Activated CD4-positive, alpha-beta T cell treated with anti-CD3 and anti-CD28 coated beads, Interleukin-2, amount 10 ng/mL, durations not matched to agents 24 days and 14 days (primary cell): ENCODE measurements at regions not wholly inside any gene's neighbourhood (a gene's known extent, or its start where the extent isn't known, plus 50 kb on each side); places are given as distances from the start of the nearest gene placed in this dataset.

Source experiments
- DNase-seq: peaks from one replicate; pipeline ENCODE4 v3.0.0; 2022
- H3K27ac Mint-ChIP-seq: one replicate; pipeline ENCODE4 v1.8.0; 2022; ENCODE audit warnings: mild to moderate bottlenecking, mixed read lengths
- H3K27me3 Mint-ChIP-seq: one replicate; pipeline ENCODE4 v1.8.0; 2022; ENCODE audit warnings: mixed read lengths
- H3K36me3 Mint-ChIP-seq: one replicate; pipeline ENCODE4 v1.8.0; 2022; ENCODE audit warnings: low read depth, mild to moderate bottlenecking, mixed read lengths
- H3K4me1 Mint-ChIP-seq: one replicate; pipeline ENCODE4 v1.8.0; 2021; ENCODE audit warnings: mixed read lengths
- H3K4me3 Mint-ChIP-seq: one replicate; pipeline ENCODE4 v1.8.0; 2022; ENCODE audit warnings: mild to moderate bottlenecking, moderate library complexity, mixed read lengths
- H3K9me3 Mint-ChIP-seq: one replicate; pipeline ENCODE4 v1.8.0; 2021; ENCODE audit warnings: mixed read lengths
- intact Hi-C: fragments of 100-400 bp; cut with micrococcal nuclease; formaldehyde crosslinking; loops from one replicate; pipeline ENCODE4 v1.15.1; 2023

GRCh38 chr13:63693696-63694095 is 2278.0 kb upstream of the PCDH20 start:
- Mint-ChIP-seq H3K27ac (no peak overlapping the region), H3K36me3 (no peaks in the 10 kb centered on the region)
- intact Hi-C loops, result no loop called here

DNA sequence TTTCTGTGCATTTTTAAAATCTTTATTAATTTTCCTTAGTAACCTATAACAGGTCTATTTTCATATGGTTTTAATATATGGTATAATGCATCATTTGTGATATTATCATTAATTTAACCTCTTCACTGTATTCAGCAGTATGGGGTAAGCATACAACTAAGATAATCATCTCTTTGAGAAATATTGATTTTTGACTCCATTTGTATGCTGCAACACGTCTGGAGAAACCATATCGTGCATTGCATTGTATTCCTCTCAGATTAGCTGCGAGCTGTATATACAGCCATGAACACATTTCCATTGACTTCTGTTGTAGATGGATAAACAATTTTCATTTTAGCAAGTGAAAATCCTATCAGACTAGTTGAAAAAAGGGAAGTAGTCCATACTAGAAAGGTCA is 2275.8 kb upstream of the PCDH20 start:
- Mint-ChIP-seq H3K4me1 (no peaks in the 10 kb centered on the region), H3K36me3 (no peaks in the 10 kb centered on the region), H3K27ac (no peak overlapping the region), H3K27me3 (no peaks in the 10 kb centered on the region), H3K4me3 (no peak overlapping the region), H3K9me3 (peaks cover 8% of the 10 kb centered on the region)
- DNase-seq, result no peak
- intact Hi-C loops, result no loop called here

More at GRCh38 chr13:63693696-63694095, 2278.0 kb upstream of the PCDH20 start:
- Mint-ChIP-seq H3K4me3 (no peak overlapping the region), H3K4me1 (no peaks in the 10 kb centered on the region), H3K27me3 (no peaks in the 10 kb centered on the region), H3K9me3 (peaks cover 3% of the 10 kb centered on the region)
- no peak for DNase-seq

GRCh38 chr13:63690672-63691071 is 2275.0 kb upstream of the PCDH20 start:
- intact Hi-C loops, result no loop called here
- no peak overlapping the region for H3K27ac Mint-ChIP-seq
- H3K36me3 Mint-ChIP-seq, result no peaks in the 10 kb centered on the region
- H3K27me3 Mint-ChIP-seq, result no peaks in the 10 kb centered on the region
- no peaks in the 10 kb centered on the region for H3K4me1 Mint-ChIP-seq
- DNase-seq, result no peak
- peaks cover 10% of the 10 kb centered on the region for H3K9me3 Mint-ChIP-seq
- H3K4me3 Mint-ChIP-seq, result no peak overlapping the region

GRCh38 chr13:63684822-63685221 is 2269.2 kb upstream of the PCDH20 start:
- H3K4me3 Mint-ChIP-seq, result no peak overlapping the region
- H3K9me3 Mint-ChIP-seq, result peaks cover 10% of the 10 kb centered on the region
- no peak overlapping the region for H3K27ac Mint-ChIP-seq
- no peak for DNase-seq
- no peaks in the 10 kb centered on the region for H3K4me1 Mint-ChIP-seq
- intact Hi-C loops, result no loop called here
- H3K36me3 Mint-ChIP-seq, result no peaks in the 10 kb centered on the region
- no peaks in the 10 kb centered on the region for H3K27me3 Mint-ChIP-seq

GRCh38 chr13:63680704-63681103 is 2265.1 kb upstream of the PCDH20 start:
- Mint-ChIP-seq H3K4me3 (no peak overlapping the region), H3K9me3 (peaks cover 3% of the 10 kb centered on the region), H3K36me3 (no peaks in the 10 kb centered on the region), H3K27ac (no peak overlapping the region), H3K27me3 (no peaks in the 10 kb centered on the region), H3K4me1 (no peaks in the 10 kb centered on the region)
- no peak for DNase-seq
- intact Hi-C loops, result no loop called here

- Mint-ChIP-seq H3K27me3 (no peaks in the 10 kb centered on the region), H3K4me1 (no peaks in the 10 kb centered on the region), H3K27ac (no peak overlapping the region), H3K4me3 (no peak overlapping the region), H3K36me3 (no peaks in the 10 kb centered on the region), H3K9me3 (no peaks in the 10 kb centered on the region)
- intact Hi-C loops, result no loop called here
- no peak for DNase-seq
These were observed 2255.6 kb upstream of the PCDH20 start for GRCh38 chr13:63671296-63671695.

- no peak overlapping the region for H3K4me3 Mint-ChIP-seq
- H3K9me3 Mint-ChIP-seq, result no peaks in the 10 kb centered on the region
- DNase-seq, result no peak
- H3K27ac Mint-ChIP-seq, result no peak overlapping the region
- intact Hi-C loops, result no loop called here
- no peaks in the 10 kb centered on the region for H3K36me3 Mint-ChIP-seq
- no peaks in the 10 kb centered on the region for H3K4me1 Mint-ChIP-seq
- H3K27me3 Mint-ChIP-seq, result no peaks in the 10 kb centered on the region
These were observed 2235.7 kb upstream of the PCDH20 start for GRCh38 chr13:63651394-63651793.

DNA sequence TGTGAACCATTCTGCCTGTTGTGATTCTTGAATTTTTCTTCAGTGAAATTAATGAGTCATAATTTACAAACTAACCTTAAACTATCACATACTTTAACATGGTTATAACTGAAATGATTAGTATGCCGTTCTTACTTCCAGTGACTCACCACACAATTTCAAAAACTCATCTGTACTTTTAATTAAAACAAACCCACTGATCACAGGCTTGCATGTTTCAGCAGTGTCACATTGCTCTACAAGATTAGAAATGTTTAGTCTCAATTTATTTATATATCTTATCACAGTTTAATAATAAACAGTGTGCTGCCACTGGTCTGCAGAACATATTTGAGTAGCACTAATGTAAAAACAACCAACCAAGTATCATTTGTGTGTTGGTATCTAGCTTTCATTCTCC is 2227.9 kb upstream of the PCDH20 start:
- H3K9me3 Mint-ChIP-seq, result no peaks in the 10 kb centered on the region
- no peaks in the 10 kb centered on the region for H3K36me3 Mint-ChIP-seq
- H3K4me3 Mint-ChIP-seq, result no peak overlapping the region
- H3K27me3 Mint-ChIP-seq, result no peaks in the 10 kb centered on the region
- H3K4me1 Mint-ChIP-seq, result no peaks in the 10 kb centered on the region
- no peak overlapping the region for H3K27ac Mint-ChIP-seq
- intact Hi-C loops, result no loop called here
- no peak for DNase-seq

- Mint-ChIP-seq H3K4me3 (peak overlapping the region; percentile 71), H3K27ac (no peak overlapping the region), H3K27me3 (no peaks in the 10 kb centered on the region), H3K36me3 (no peaks in the 10 kb centered on the region), H3K4me1 (peaks cover 3% of the 10 kb centered on the region), H3K9me3 (peaks cover 4% of the 10 kb centered on the region)
- intact Hi-C loops, result no loop called here
- DNase-seq, result no peak
These were observed 2220.8 kb upstream of the PCDH20 start for GRCh38 chr13:63636316-63636993.

GRCh38 chr13:63632321-63632720 is 2216.7 kb upstream of the PCDH20 start:
- no peaks in the 10 kb centered on the region for H3K36me3 Mint-ChIP-seq
- DNase-seq, result no peak
- peaks cover 8% of the 10 kb centered on the region for H3K9me3 Mint-ChIP-seq
- H3K4me1 Mint-ChIP-seq, result peaks cover 3% of the 10 kb centered on the region
- H3K4me3 Mint-ChIP-seq, result no peak overlapping the region
- no peak overlapping the region for H3K27ac Mint-ChIP-seq
- intact Hi-C loops, result no loop called here
- H3K27me3 Mint-ChIP-seq, result no peaks in the 10 kb centered on the region

DNA sequence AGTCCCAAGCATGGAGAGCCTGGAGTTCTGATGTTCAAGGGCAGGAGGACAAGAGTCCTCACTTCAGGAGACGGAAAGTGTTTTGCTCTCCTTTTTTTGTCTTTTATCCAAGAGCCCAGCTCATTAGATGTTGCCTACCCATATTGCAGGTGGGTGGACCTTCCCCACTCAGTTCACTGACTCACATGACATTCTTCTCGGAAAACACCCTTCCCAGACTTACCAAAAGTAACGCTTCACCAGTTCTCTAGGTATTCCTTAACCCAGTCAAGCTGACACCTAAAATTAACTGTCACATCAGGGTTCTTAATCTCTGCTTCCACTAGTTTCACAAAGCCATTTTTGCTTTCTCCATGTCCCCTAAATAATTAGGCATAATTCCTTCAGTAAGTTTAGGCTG is 2215.4 kb upstream of the PCDH20 start:
- Mint-ChIP-seq H3K27me3 (no peaks in the 10 kb centered on the region), H3K36me3 (no peaks in the 10 kb centered on the region), H3K4me3 (no peak overlapping the region), H3K4me1 (no peaks in the 10 kb centered on the region), H3K9me3 (peaks cover 8% of the 10 kb centered on the region), H3K27ac (no peak overlapping the region)
- no peak for DNase-seq
- intact Hi-C loops, result no loop called here

DNA sequence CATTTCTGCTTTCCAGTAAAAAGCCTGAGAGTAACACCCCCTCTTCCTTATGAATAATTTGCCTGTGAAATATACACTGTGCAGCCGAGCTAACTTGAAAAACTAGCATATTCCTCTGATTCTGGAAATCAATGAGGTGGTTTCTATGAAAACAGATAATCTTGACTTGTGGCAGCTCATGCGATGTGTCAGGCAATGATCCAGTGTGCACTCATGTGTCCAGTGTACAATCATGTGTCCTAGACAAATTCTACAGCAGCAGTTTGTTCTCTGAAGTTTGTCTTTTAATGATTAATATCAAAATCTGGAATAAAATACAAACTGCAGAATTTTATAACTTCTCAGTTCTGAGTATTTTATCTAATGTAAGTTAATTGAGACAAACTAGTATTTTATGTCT is 2213.9 kb upstream of the PCDH20 start:
- Mint-ChIP-seq H3K27ac (no peak overlapping the region), H3K36me3 (no peaks in the 10 kb centered on the region), H3K9me3 (peaks cover 4% of the 10 kb centered on the region), H3K4me3 (no peak overlapping the region), H3K4me1 (no peaks in the 10 kb centered on the region), H3K27me3 (no peaks in the 10 kb centered on the region)
- intact Hi-C loops, result no loop called here
- no peak for DNase-seq

DNA sequence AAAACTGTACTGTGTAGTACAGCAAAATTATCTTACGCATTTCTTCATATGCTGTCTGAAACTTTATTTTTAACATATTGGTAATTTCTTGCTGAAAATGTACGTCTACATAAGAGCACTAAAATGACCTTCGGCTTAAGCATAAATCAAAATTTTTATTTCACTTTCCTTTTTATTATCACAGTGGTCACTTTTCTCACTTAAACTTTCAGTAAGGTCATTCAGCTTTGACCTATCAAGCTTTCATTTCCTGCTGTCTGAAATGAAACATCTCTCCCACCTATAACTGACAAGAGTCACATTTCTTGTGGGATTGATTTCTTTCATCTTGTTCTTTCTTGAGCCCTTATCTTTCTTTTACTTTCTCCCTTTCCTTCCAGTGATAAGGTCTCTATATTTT is 2212.7 kb upstream of the PCDH20 start:
- Mint-ChIP-seq H3K4me3 (no peak overlapping the region), H3K27ac (no peak overlapping the region), H3K36me3 (no peaks in the 10 kb centered on the region), H3K27me3 (no peaks in the 10 kb centered on the region), H3K9me3 (peaks cover 4% of the 10 kb centered on the region), H3K4me1 (no peaks in the 10 kb centered on the region)
- intact Hi-C loops, result no loop called here
- no peak for DNase-seq

GRCh38 chr13:63625869-63626268 is 2210.2 kb upstream of the PCDH20 start:
- H3K27me3 Mint-ChIP-seq, result no peaks in the 10 kb centered on the region
- H3K9me3 Mint-ChIP-seq, result no peaks in the 10 kb centered on the region
- no peak overlapping the region for H3K27ac Mint-ChIP-seq
- no peak overlapping the region for H3K4me3 Mint-ChIP-seq
- H3K36me3 Mint-ChIP-seq, result no peaks in the 10 kb centered on the region
- no peak for DNase-seq
- H3K4me1 Mint-ChIP-seq, result no peaks in the 10 kb centered on the region
- intact Hi-C loops, result no loop called here

GRCh38 chr13:63614874-63615612 is 2199.4 kb upstream of the PCDH20 start:
- no peak overlapping the region for H3K4me3 Mint-ChIP-seq

More at GRCh38 chr13:63614874-63615612, 2199.4 kb upstream of the PCDH20 start:
- no peak for DNase-seq
- Mint-ChIP-seq H3K27ac (no peak overlapping the region), H3K9me3 (peaks cover 5% of the 10 kb centered on the region), H3K36me3 (no peaks in the 10 kb centered on the region), H3K4me1 (no peaks in the 10 kb centered on the region), H3K27me3 (no peaks in the 10 kb centered on the region)
- intact Hi-C loops, result no loop called here
